Esophagus muscularis mucosa (tissue), 4 donors: ENCODE measurements at regions not wholly inside any gene's neighbourhood (a gene's known extent, or its start where the extent isn't known, plus 50 kb on each side); places are given as distances from the start of the nearest gene placed in this dataset.

ENCODE experiments used
- DNase-seq: peaks from one replicate; pipeline ENCODE4 v3.0.0-alpha.2; 2017; ENCODE audit errors: extremely low spot score
- H3K27ac ChIP-seq, 4 donors: fragments of 200-600 bp; sonication (generic); replicated peaks in 1 of 4; 1 replicate in 3 of 4; 2 replicates in 1 of 4; pipeline ENCODE4 v1.5.1; 2016 to 2019; ENCODE audit warnings: mild to moderate bottlenecking in 1 of 4
- H3K27me3 ChIP-seq, 4 donors: fragments of 200-600 bp; sonication (generic); one replicate each; pipeline versions ENCODE4 v1.5.1 to v1.6.0; 2016 to 2019
- H3K36me3 ChIP-seq, 4 donors: fragments of 200-600 bp; sonication (generic); one replicate each; pipeline ENCODE4 v1.5.1; 2016 to 2019
- H3K4me1 ChIP-seq, 4 donors: fragments of 200-600 bp; sonication (generic); one replicate each; pipeline ENCODE4 v1.5.1; 2016 to 2019
- H3K4me3 ChIP-seq, 4 donors: fragments of 200-600 bp; sonication (generic); 1 replicate in 2 of 4; 2 replicates in 2 of 4; pipeline ENCODE4 v1.5.1; 2016 to 2019; ENCODE audit warnings: mild to moderate bottlenecking in 4 of 4, moderate library complexity in 1 of 4
- H3K9me3 ChIP-seq, 4 donors: fragments of 200-600 bp; sonication (generic); 1 replicate in 3 of 4; 2 replicates in 1 of 4; pipeline ENCODE4 v1.5.1; 2016 to 2019
- CTCF ChIP-seq, 3 experiments: fragments of 200-600 bp in 2 of 3; fragments of 450-650 bp in 1 of 3; sonication (generic) in 2 of 3; IDR thresholded peaks; one replicate each; pipeline ENCODE4 v1.5.1; 2017 to 2019; ENCODE audit warnings: antibody characterized with exemption in 3 of 3, mild to moderate bottlenecking in 2 of 3, moderate library complexity in 1 of 3
- EP300 ChIP-seq: sonication (generic); formaldehyde crosslinking; IDR thresholded peaks from one replicate; pipeline ENCODE4 v1.6.1; 2017; ENCODE audit warnings: antibody characterized with exemption
- POLR2A ChIP-seq: fragments of 450-650 bp; IDR thresholded peaks from one replicate; pipeline ENCODE4 v1.6.1; 2017; ENCODE audit warnings: antibody characterized with exemption, moderate library complexity, mild to moderate bottlenecking, low read depth
- POLR2AphosphoS5 ChIP-seq, 2 donors: sonication (generic); formaldehyde crosslinking; IDR thresholded peaks; one replicate each; pipeline ENCODE4 v1.6.1; 2017; ENCODE audit warnings: antibody characterized with exemption in 2 of 2
- WGBS: methylation state at CpG from one replicate; pipeline ENCODE4 v1.1.5; 2018; 5-methylcytosine and 5-hydroxymethylcytosine counted together
- intact Hi-C: fragments of 100-400 bp; cut with DNase I; formaldehyde crosslinking; loops from one replicate; pipeline ENCODE4 v1.15.1; 2023

- no peak for DNase-seq
- Histone ChIP-seq H3K4me3 (no peak overlapping the region), H3K36me3 (no peaks in the 10 kb centered on the region), H3K4me1 (no peaks in the 10 kb centered on the region), H3K27ac (no peak overlapping the region), H3K9me3 (no peaks in the 10 kb centered on the region), H3K27me3 (no peaks in the 10 kb centered on the region)
- WGBS: 86% methylated on average over 2 of the region's 2 CpGs
- intact Hi-C loops: loop anchor here (2.0 kb wide), 1 partner anchor 242 kb away; no protein-coding TSS in a partner anchor
- no peak for TF ChIP-seq POLR2A
- no peak for TF ChIP-seq POLR2AphosphoS5 (IDR thresholded peaks at IDR 0.05)
- TF ChIP-seq EP300: no peak
- no peak for TF ChIP-seq CTCF (IDR thresholded peaks at IDR 0.05)
Observed at GRCh38 chr4:89658701-89659024, 178.3 kb downstream of the SNCA start.

GRCh38 chr4:89657931-89658700 lies 178.8 kb downstream of the SNCA start:
- H3K27me3 ChIP-seq: no peaks in the 10 kb centered on the region
- WGBS: 43% methylated on average over 3 of the region's 3 CpGs
- no peak overlapping the region for H3K4me3 ChIP-seq
- no peak for DNase-seq
- no peak for TF ChIP-seq EP300
- TF ChIP-seq POLR2AphosphoS5 (IDR thresholded peaks at IDR 0.05): no peak
- TF ChIP-seq POLR2A: no peak
- peak in 2 of 3 experiments; percentile 36 to 38 for TF ChIP-seq CTCF (IDR thresholded peaks at IDR 0.05)
- intact Hi-C loops: loop anchor here (2.0 kb wide), 1 partner anchor 243 kb away; no protein-coding TSS in a partner anchor
- no peaks in the 10 kb centered on the region for H3K36me3 ChIP-seq
- H3K4me1 ChIP-seq: no peaks in the 10 kb centered on the region
- no peaks in the 10 kb centered on the region for H3K9me3 ChIP-seq
- H3K27ac ChIP-seq: no peak overlapping the region

GRCh38 chr4:89653012-89653411 lies 183.9 kb downstream of the SNCA start:
- H3K4me3 ChIP-seq: no peak overlapping the region
- no peaks in the 10 kb centered on the region for H3K4me1 ChIP-seq
- no peaks in the 10 kb centered on the region for H3K9me3 ChIP-seq
- intact Hi-C loops: no loop called here
- no peak for TF ChIP-seq CTCF (IDR thresholded peaks at IDR 0.05)
- WGBS: 84% methylated on average over 4 of the region's 4 CpGs
- DNase-seq: no peak
- no peak overlapping the region for H3K27ac ChIP-seq
- no peaks in the 10 kb centered on the region for H3K36me3 ChIP-seq
- H3K27me3 ChIP-seq: no peaks in the 10 kb centered on the region

- Histone ChIP-seq H3K27ac (no peak overlapping the region), H3K4me1 (peaks cover 0 to 5% (median 0%) of the 10 kb centered on the region in 4 donors), H3K4me3 (no peak overlapping the region), H3K36me3 (no peaks in the 10 kb centered on the region), H3K27me3 (peaks cover 0 to 6% (median 0%) of the 10 kb centered on the region in 4 donors), H3K9me3 (no peaks in the 10 kb centered on the region)
- intact Hi-C loops: no loop called here
- 83% methylated on average over 1 of the region's 1 CpG for WGBS
- TF ChIP-seq POLR2AphosphoS5 (IDR thresholded peaks at IDR 0.05) (no peak), CTCF (IDR thresholded peaks at IDR 0.05) (no peak), EP300 (no peak), POLR2A (no peak)
- DNase-seq: no peak
Observed at GRCh38 chr4:89645482-89645881, 191.5 kb downstream of the SNCA start.

GRCh38 chr4:89641367-89641687 lies 195.6 kb downstream of the SNCA start:
- no peak for DNase-seq
- Histone ChIP-seq H3K9me3 (no peaks in the 10 kb centered on the region), H3K36me3 (no peaks in the 10 kb centered on the region), H3K27me3 (peaks cover 0 to 6% (median 0%) of the 10 kb centered on the region in 4 donors), H3K4me3 (peak overlapping the region in 1 of 4 donors; percentile 3), H3K27ac (no peak overlapping the region), H3K4me1 (peaks cover 0 to 5% (median 0%) of the 10 kb centered on the region in 4 donors)
- TF ChIP-seq POLR2A: no peak
- no peak for TF ChIP-seq POLR2AphosphoS5 (IDR thresholded peaks at IDR 0.05)
- TF ChIP-seq EP300: no peak
- no peak for TF ChIP-seq CTCF (IDR thresholded peaks at IDR 0.05)
- intact Hi-C loops: no loop called here
- WGBS: 34% methylated on average over 5 of the region's 6 CpGs
